HepG2 (cell line): ENCODE measurements at regions not wholly inside any gene's neighbourhood (a gene's known extent, or its start where the extent isn't known, plus 50 kb on each side); places are given as distances from the start of the nearest gene placed in this dataset.

Source experiments
- DNMT1 ChIP-seq: sonication (generic); formaldehyde crosslinking; IDR thresholded peaks from 2 replicates; pipeline ENCODE4 v1.5.1; 2020; ENCODE audit warnings: mild to moderate bottlenecking, missing genetic modification reagents
- HDAC2 ChIP-seq: sonication (generic); formaldehyde crosslinking; IDR thresholded peaks from 2 replicates; pipeline ENCODE4 v1.4.0; 2020; ENCODE audit warnings: missing genetic modification reagents
- HES4 ChIP-seq: sonication (generic); formaldehyde crosslinking; IDR thresholded peaks from 2 replicates; pipeline ENCODE4 v1.9.0; 2021; ENCODE audit warnings: mild to moderate bottlenecking, missing genetic modification reagents, borderline replicate concordance
- JUND ChIP-seq: sonication (generic); formaldehyde crosslinking; IDR thresholded peaks from 2 replicates; pipeline ENCODE4 v1.8.0; 2022; ENCODE audit warnings: mild to moderate bottlenecking, missing genetic modification reagents
- MAF1 ChIP-seq: sonication (generic); formaldehyde crosslinking; IDR thresholded peaks from 2 replicates; pipeline ENCODE4 v1.5.0; 2020; ENCODE audit warnings: missing genetic modification reagents, borderline replicate concordance
- MAFG ChIP-seq: sonication (generic); formaldehyde crosslinking; IDR thresholded peaks from 2 replicates; pipeline ENCODE4 v1.5.1; 2020; ENCODE audit warnings: mild to moderate bottlenecking, missing genetic modification reagents
- MTF1 ChIP-seq: sonication (generic); formaldehyde crosslinking; IDR thresholded peaks from 2 replicates; pipeline ENCODE4 v1.5.0; 2020; ENCODE audit warnings: missing genetic modification reagents
- ZFAT ChIP-seq: sonication (generic); formaldehyde crosslinking; conservative IDR thresholded peaks from 2 replicates; pipeline ENCODE4 v1.8.1; 2023; ENCODE audit warnings: missing genetic modification reagents, inconsistent platforms
- ZFP36L1 ChIP-seq: sonication (generic); formaldehyde crosslinking; IDR thresholded peaks from 2 replicates; pipeline ENCODE4 v1.8.0; 2022; ENCODE audit warnings: mild to moderate bottlenecking, missing genetic modification reagents, moderate library complexity
- ZNF232 ChIP-seq: sonication (generic); formaldehyde crosslinking; IDR thresholded peaks from 2 replicates; pipeline ENCODE4 v1.4.0; 2020; ENCODE audit warnings: missing genetic modification reagents, borderline replicate concordance
- ZNF234 ChIP-seq: sonication (generic); formaldehyde crosslinking; conservative IDR thresholded peaks from 2 replicates; pipeline ENCODE4 v1.5.1; 2020; ENCODE audit warnings: mild to moderate bottlenecking, missing genetic modification reagents
- ZNF274 ChIP-seq: sonication (generic); formaldehyde crosslinking; IDR thresholded peaks from 2 replicates; pipeline ENCODE4 v1.5.1; 2020; ENCODE audit warnings: mild to moderate bottlenecking, missing genetic modification reagents
- ZNF33B ChIP-seq: sonication (generic); formaldehyde crosslinking; IDR thresholded peaks from 2 replicates; pipeline ENCODE4 v1.5.1; 2020; ENCODE audit warnings: mild to moderate bottlenecking, missing genetic modification reagents
- ZNF557 ChIP-seq: sonication (generic); formaldehyde crosslinking; IDR thresholded peaks from 2 replicates; pipeline ENCODE4 v1.4.0; 2020; ENCODE audit warnings: missing genetic modification reagents
- ZNF777 ChIP-seq: sonication (generic); formaldehyde crosslinking; IDR thresholded peaks from 2 replicates; pipeline ENCODE4 v1.4.0; 2020; ENCODE audit warnings: missing genetic modification reagents
- ZNF782 ChIP-seq: sonication (generic); formaldehyde crosslinking; IDR thresholded peaks from 2 replicates; pipeline ENCODE4 v1.4.0; 2020; ENCODE audit warnings: missing genetic modification reagents, mild to moderate bottlenecking, borderline replicate concordance
- TF ChIP-seq, protein P1 (sequence below): sonication (generic); formaldehyde crosslinking; IDR thresholded peaks from 2 replicates; pipeline ENCODE4 v1.4.0; 2020; ENCODE audit warnings: mild to moderate bottlenecking, missing genetic modification reagents
- TF ChIP-seq, protein P2 (sequence below): sonication (generic); formaldehyde crosslinking; IDR thresholded peaks from 2 replicates; pipeline ENCODE4 v1.5.0; 2020; ENCODE audit warnings: missing genetic modification reagents
- TF ChIP-seq, protein P3 (sequence below), 2 experiments: sonication (generic) in 1 of 2; formaldehyde crosslinking in 1 of 2; IDR thresholded peaks; 2 replicates each; pipeline versions ENCODE4 v1.4.0 to v1.6.1; 2018 to 2020; ENCODE audit warnings: missing genetic modification reagents in 2 of 2, borderline replicate concordance in 1 of 2, low read depth in 1 of 2, mild to moderate bottlenecking in 1 of 2, missing biosample characterization in 1 of 2
- TF ChIP-seq, protein P4 (sequence below): IDR thresholded peaks from 2 replicates; pipeline ENCODE4 v1.6.1; 2016; ENCODE audit warnings: control low read depth
- TF ChIP-seq, protein P5 (sequence below): sonication (generic); formaldehyde crosslinking; IDR thresholded peaks from 2 replicates; pipeline ENCODE4 v1.4.0; 2020; ENCODE audit warnings: missing genetic modification reagents

DNA sequence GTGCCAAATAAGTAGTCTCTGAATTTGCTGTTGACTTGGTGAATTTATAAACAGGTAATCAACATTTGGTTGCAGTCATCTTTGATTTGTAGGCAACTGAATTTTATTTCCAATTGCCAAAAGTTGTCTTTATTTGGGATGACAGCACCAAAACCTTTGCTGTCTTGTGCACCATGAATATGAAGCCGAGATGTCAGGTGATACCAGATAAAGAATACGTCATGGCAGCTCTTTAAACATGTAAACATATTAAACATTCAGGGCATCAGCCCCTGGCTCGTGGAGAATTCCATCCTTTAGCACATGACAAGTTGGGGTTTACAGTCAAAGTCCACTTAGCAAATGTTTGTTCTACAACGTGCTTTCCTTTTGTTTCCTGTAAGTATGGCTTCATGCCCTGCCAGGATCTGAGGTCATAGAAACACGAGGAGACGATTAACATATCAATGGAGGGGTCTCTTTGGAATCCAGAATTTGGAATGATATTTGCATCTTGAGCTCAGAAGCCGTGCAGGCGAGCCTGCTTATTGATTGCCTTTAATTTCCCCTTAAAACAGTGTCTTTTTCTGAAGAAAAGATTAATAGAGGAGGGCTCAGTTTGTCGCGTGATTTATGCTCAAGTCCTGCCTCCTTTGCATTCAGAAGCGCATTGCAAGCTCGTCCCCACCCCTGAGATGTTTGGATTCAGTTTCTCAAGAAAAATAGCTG lies 170.2 kb upstream of the ZNF217 start (continued):
- TF ChIP-seq, protein P1, sequence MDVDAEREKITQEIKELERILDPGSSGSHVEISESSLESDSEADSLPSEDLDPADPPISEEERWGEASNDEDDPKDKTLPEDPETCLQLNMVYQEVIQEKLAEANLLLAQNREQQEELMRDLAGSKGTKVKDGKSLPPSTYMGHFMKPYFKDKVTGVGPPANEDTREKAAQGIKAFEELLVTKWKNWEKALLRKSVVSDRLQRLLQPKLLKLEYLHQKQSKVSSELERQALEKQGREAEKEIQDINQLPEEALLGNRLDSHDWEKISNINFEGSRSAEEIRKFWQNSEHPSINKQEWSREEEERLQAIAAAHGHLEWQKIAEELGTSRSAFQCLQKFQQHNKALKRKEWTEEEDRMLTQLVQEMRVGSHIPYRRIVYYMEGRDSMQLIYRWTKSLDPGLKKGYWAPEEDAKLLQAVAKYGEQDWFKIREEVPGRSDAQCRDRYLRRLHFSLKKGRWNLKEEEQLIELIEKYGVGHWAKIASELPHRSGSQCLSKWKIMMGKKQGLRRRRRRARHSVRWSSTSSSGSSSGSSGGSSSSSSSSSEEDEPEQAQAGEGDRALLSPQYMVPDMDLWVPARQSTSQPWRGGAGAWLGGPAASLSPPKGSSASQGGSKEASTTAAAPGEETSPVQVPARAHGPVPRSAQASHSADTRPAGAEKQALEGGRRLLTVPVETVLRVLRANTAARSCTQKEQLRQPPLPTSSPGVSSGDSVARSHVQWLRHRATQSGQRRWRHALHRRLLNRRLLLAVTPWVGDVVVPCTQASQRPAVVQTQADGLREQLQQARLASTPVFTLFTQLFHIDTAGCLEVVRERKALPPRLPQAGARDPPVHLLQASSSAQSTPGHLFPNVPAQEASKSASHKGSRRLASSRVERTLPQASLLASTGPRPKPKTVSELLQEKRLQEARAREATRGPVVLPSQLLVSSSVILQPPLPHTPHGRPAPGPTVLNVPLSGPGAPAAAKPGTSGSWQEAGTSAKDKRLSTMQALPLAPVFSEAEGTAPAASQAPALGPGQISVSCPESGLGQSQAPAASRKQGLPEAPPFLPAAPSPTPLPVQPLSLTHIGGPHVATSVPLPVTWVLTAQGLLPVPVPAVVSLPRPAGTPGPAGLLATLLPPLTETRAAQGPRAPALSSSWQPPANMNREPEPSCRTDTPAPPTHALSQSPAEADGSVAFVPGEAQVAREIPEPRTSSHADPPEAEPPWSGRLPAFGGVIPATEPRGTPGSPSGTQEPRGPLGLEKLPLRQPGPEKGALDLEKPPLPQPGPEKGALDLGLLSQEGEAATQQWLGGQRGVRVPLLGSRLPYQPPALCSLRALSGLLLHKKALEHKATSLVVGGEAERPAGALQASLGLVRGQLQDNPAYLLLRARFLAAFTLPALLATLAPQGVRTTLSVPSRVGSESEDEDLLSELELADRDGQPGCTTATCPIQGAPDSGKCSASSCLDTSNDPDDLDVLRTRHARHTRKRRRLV (CRISPR knock-in tag): peak; percentile 55; the same call in 1 of the 2 replicates
- TF ChIP-seq ZNF782 (CRISPR knock-in tag): no peak
- TF ChIP-seq, protein P2, sequence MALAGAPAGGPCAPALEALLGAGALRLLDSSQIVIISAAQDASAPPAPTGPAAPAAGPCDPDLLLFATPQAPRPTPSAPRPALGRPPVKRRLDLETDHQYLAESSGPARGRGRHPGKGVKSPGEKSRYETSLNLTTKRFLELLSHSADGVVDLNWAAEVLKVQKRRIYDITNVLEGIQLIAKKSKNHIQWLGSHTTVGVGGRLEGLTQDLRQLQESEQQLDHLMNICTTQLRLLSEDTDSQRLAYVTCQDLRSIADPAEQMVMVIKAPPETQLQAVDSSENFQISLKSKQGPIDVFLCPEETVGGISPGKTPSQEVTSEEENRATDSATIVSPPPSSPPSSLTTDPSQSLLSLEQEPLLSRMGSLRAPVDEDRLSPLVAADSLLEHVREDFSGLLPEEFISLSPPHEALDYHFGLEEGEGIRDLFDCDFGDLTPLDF (CRISPR knock-in tag): 0 out of 2 replicates have a peak, but pooled peaks have one; percentile 29
- TF ChIP-seq ZNF234 (CRISPR knock-in tag): no peak
- no peak for TF ChIP-seq ZNF274 (CRISPR knock-in tag)
- TF ChIP-seq MAF1 (CRISPR knock-in tag): no peak
- no peak; the same call in 1 of the 2 replicates for TF ChIP-seq MTF1
- TF ChIP-seq ZFP36L1 (CRISPR knock-in tag): no peak; the same call in 1 of the 2 replicates
- no peak for TF ChIP-seq ZNF33B (CRISPR knock-in tag)
- no peak for TF ChIP-seq ZFAT
- TF ChIP-seq HDAC2: peak; percentile 99
- no peak for TF ChIP-seq HES4 (CRISPR knock-in tag)
- TF ChIP-seq ZNF557 (CRISPR knock-in tag): 0 out of 2 replicates have a peak, but pooled peaks have one; percentile 25
- no peak for TF ChIP-seq ZNF777 (CRISPR knock-in tag)
- TF ChIP-seq, protein P3, sequence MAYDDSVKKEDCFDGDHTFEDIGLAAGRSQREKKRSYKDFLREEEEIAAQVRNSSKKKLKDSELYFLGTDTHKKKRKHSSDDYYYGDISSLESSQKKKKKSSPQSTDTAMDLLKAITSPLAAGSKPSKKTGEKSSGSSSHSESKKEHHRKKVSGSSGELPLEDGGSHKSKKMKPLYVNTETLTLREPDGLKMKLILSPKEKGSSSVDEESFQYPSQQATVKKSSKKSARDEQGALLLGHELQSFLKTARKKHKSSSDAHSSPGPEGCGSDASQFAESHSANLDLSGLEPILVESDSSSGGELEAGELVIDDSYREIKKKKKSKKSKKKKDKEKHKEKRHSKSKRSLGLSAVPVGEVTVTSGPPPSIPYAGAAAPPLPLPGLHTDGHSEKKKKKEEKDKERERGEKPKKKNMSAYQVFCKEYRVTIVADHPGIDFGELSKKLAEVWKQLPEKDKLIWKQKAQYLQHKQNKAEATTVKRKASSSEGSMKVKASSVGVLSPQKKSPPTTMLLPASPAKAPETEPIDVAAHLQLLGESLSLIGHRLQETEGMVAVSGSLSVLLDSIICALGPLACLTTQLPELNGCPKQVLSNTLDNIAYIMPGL (CRISPR knock-in tag; IDR thresholded peaks at IDR 0.05; ENCODE audit: borderline replicate concordance in 1 of 2, low read depth in 1 of 2): peak; percentile 60 to 68; a peak in 3 of 4 replicates
- TF ChIP-seq JUND (CRISPR knock-in tag): peak; percentile 74
- TF ChIP-seq, protein P4, sequence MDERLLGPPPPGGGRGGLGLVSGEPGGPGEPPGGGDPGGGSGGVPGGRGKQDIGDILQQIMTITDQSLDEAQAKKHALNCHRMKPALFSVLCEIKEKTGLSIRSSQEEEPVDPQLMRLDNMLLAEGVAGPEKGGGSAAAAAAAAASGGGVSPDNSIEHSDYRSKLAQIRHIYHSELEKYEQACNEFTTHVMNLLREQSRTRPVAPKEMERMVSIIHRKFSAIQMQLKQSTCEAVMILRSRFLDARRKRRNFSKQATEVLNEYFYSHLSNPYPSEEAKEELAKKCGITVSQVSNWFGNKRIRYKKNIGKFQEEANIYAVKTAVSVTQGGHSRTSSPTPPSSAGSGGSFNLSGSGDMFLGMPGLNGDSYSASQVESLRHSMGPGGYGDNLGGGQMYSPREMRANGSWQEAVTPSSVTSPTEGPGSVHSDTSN (CRISPR knock-in tag): no peak; the same call in 1 of the 2 replicates
- no peak for TF ChIP-seq MAFG
- TF ChIP-seq DNMT1: no peak
- TF ChIP-seq ZNF232 (CRISPR knock-in tag): no peak; the same call in 1 of the 2 replicates
- TF ChIP-seq, protein P5, sequence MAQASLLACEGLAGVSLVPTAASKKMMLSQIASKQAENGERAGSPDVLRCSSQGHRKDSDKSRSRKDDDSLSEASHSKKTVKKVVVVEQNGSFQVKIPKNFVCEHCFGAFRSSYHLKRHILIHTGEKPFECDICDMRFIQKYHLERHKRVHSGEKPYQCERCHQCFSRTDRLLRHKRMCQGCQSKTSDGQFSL (CRISPR knock-in tag): no peak
